Suprapubic skin (tissue), 3 donors: ENCODE measurements at regions not wholly inside any gene's neighbourhood (a gene's known extent, or its start where the extent isn't known, plus 50 kb on each side); places are given as distances from the start of the nearest gene placed in this dataset.

Experiments used
- POLR2A ChIP-seq, 2 donors: fragments of 450-650 bp; IDR thresholded peaks; one replicate each; pipeline ENCODE4 v1.6.1; 2017; ENCODE audit warnings: antibody characterized with exemption in 2 of 2, mild to moderate bottlenecking in 2 of 2, moderate library complexity in 2 of 2
- TF ChIP-seq, protein P1 (sequence below), 2 donors: fragments of 200-600 bp in 1 of 2; fragments of 450-650 bp in 1 of 2; sonication (generic) in 1 of 2; IDR thresholded peaks; one replicate each; pipeline ENCODE4 v1.5.1; 2016 to 2019; ENCODE audit warnings: antibody characterized with exemption in 2 of 2, mild to moderate bottlenecking in 1 of 2, moderate library complexity in 1 of 2

DNA sequence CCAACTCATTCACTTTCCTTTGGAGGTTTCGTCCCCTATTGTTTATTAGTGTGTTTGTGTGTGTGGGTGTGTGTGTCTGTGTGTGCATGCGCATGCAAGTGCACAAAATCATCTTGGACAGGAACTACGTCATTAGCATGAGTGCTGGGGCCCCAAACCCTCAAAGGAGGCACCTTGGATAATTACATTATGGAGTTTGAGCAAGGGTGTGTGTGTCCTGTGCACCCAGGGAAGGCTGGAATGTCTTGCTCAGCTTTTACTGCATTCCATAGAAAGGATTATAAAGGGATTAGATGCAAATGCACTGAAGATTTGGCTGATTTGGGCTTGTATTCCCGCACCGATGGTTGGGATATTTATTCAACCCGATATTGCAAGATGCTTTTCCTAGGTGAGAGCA is 203.4 kb upstream of the NAV2 start:
- no peak for TF ChIP-seq POLR2A (IDR thresholded peaks at IDR 0.05)
- TF ChIP-seq, protein P1, sequence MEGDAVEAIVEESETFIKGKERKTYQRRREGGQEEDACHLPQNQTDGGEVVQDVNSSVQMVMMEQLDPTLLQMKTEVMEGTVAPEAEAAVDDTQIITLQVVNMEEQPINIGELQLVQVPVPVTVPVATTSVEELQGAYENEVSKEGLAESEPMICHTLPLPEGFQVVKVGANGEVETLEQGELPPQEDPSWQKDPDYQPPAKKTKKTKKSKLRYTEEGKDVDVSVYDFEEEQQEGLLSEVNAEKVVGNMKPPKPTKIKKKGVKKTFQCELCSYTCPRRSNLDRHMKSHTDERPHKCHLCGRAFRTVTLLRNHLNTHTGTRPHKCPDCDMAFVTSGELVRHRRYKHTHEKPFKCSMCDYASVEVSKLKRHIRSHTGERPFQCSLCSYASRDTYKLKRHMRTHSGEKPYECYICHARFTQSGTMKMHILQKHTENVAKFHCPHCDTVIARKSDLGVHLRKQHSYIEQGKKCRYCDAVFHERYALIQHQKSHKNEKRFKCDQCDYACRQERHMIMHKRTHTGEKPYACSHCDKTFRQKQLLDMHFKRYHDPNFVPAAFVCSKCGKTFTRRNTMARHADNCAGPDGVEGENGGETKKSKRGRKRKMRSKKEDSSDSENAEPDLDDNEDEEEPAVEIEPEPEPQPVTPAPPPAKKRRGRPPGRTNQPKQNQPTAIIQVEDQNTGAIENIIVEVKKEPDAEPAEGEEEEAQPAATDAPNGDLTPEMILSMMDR (IDR thresholded peaks at IDR 0.05), result no peak
